Mucosa of descending colon (tissue), 3 donors: ENCODE measurements at regions not wholly inside any gene's neighbourhood (a gene's known extent, or its start where the extent isn't known, plus 50 kb on each side); places are given as distances from the start of the nearest gene placed in this dataset.
"Not testable (repeated sequence)": the region's sequence is repeated elsewhere in the genome, so short reads cannot be mapped to it uniquely, and the experiment has no call there.

ENCODE experiments used
- ATAC-seq: fragments of 200-7000 bp; cut with Tn5 transposase; one replicate; pipeline ENCODE4 v1.9.1; 2020; ENCODE audit warnings: mild to moderate bottlenecking, moderate library complexity
- DNase-seq, 3 donors: peaks; one replicate each; pipeline ENCODE4 v3.0.0-alpha.2; 2020
- H3K36me3 ChIP-seq: fragments of 200-600 bp; one replicate; pipeline ENCODE4 v1.8.0; 2021; ENCODE audit warnings: low read depth, mild to moderate bottlenecking
- H3K4me1 ChIP-seq: fragments of 200-600 bp; one replicate; pipeline ENCODE4 v1.8.0; 2021; ENCODE audit warnings: low read depth, mild to moderate bottlenecking
- H3K4me3 ChIP-seq: fragments of 200-600 bp; one replicate; pipeline ENCODE4 v1.8.0; 2021; ENCODE audit warnings: mild to moderate bottlenecking
- H3K9me3 ChIP-seq: fragments of 200-600 bp; one replicate; pipeline ENCODE4 v1.8.0; 2021; ENCODE audit warnings: mild to moderate bottlenecking
- CTCF ChIP-seq: fragments of 200-600 bp; IDR thresholded peaks from one replicate; pipeline ENCODE4 v1.8.0; 2022; ENCODE audit warnings: antibody characterized with exemption, mild to moderate bottlenecking
- intact Hi-C, 2 donors: fragments of 100-400 bp; cut with DNase I in 1 of 2; cut with micrococcal nuclease in 1 of 2; formaldehyde crosslinking; loops; one replicate each; pipeline versions ENCODE4 v1.11.0 to v1.11.1; 2022; cut with DNase I, micrococcal nuclease
- donor health status: DM: no; HTN: no; CAD: no; lungs with moderate emphysema.
- donor health status: DM: no; HTN: no; CAD: no.
- donor health status: DM: no; HTN: yes; CAD: no.

- ATAC-seq (no peak), DNase-seq (no peak)
- intact Hi-C loops: no loop called here
- Histone ChIP-seq H3K4me1 (no peaks in the 10 kb centered on the region), H3K4me3 (no peak overlapping the region), H3K36me3 (no peaks in the 10 kb centered on the region), H3K9me3 (no peaks in the 10 kb centered on the region)
- TF ChIP-seq CTCF: no peak
Measured at GRCh38 chr14:36418937-36419336, 98.5 kb upstream of the MBIP start.

- H3K9me3 ChIP-seq, H3K4me1 ChIP-seq, H3K36me3 ChIP-seq, intact Hi-C loops, H3K4me3 ChIP-seq, DNase-seq, ATAC-seq: not testable (repeated sequence)
Measured at GRCh38 chr14:36411951-36412350, 91.5 kb upstream of the MBIP start.

GRCh38 chr14:36408388-36408787 lies 88.0 kb upstream of the MBIP start:
- no peak for TF ChIP-seq CTCF
- intact Hi-C loops: no loop called here
- DNase-seq (no peak), ATAC-seq (no peak)
- no peak overlapping the region for H3K4me3 ChIP-seq
- no peaks in the 10 kb centered on the region for H3K9me3 ChIP-seq
- no peaks in the 10 kb centered on the region for H3K4me1 ChIP-seq
- no peaks in the 10 kb centered on the region for H3K36me3 ChIP-seq

GRCh38 chr14:36405589-36406274 lies 85.3 kb upstream of the MBIP start:
- ATAC-seq (no peak), DNase-seq (no peak)
- no peaks in the 10 kb centered on the region for H3K36me3 ChIP-seq
- intact Hi-C loops: no loop called here
- no peak overlapping the region for H3K4me3 ChIP-seq
- no peak for TF ChIP-seq CTCF
- no peaks in the 10 kb centered on the region for H3K9me3 ChIP-seq
- H3K4me1 ChIP-seq: no peaks in the 10 kb centered on the region

- ATAC-seq (no peak), DNase-seq (no peak)
- no peaks in the 10 kb centered on the region for H3K4me1 ChIP-seq
- TF ChIP-seq CTCF: no peak
- H3K9me3 ChIP-seq: no peaks in the 10 kb centered on the region
- H3K36me3 ChIP-seq: no peaks in the 10 kb centered on the region
- H3K4me3 ChIP-seq: no peak overlapping the region
- intact Hi-C loops: no loop called here
Measured at GRCh38 chr14:36402867-36403266, 82.4 kb upstream of the MBIP start.

GRCh38 chr14:36398463-36399291 lies 78.2 kb upstream of the MBIP start:
- Histone ChIP-seq H3K9me3 (no peaks in the 10 kb centered on the region), H3K36me3 (no peaks in the 10 kb centered on the region), H3K4me1 (no peaks in the 10 kb centered on the region), H3K4me3 (no peak overlapping the region)
- DNase-seq: no peak
- no peak for ATAC-seq
- no peak for TF ChIP-seq CTCF
- intact Hi-C loops: no loop called here
